Activated T-cell treated with anti-CD3 and anti-CD28 coated beads, Interleukin-2, amount 50 U/mL, for 72 hours (primary cell): ENCODE measurements at regions not wholly inside any gene's neighbourhood (a gene's known extent, or its start where the extent isn't known, plus 50 kb on each side); places are given as distances from the start of the nearest gene placed in this dataset.

Experiments used
- ATAC-seq, 2 donors: fragments of 150-1000 bp; cut with Tn5 transposase; replicated peaks in 1 of 2; 2 replicates each; pipeline ENCODE4 v1.10.0; 2021; ENCODE audit warnings: moderate library complexity in 2 of 2, mild to moderate bottlenecking in 1 of 2
- DNase-seq, 2 donors: peaks; one replicate each; pipeline ENCODE4 v3.0.0; 2021 to 2022; ENCODE audit warnings: mixed read lengths in 1 of 2
- H3K27ac Mint-ChIP-seq: one replicate; pipeline ENCODE4 v1.8.0; 2022; ENCODE audit warnings: mild to moderate bottlenecking, moderate library complexity, mixed read lengths
- H3K27me3 Mint-ChIP-seq: one replicate; pipeline ENCODE4 v1.8.0; 2022; ENCODE audit warnings: low read depth, mixed read lengths
- H3K36me3 Mint-ChIP-seq, 2 donors: one replicate each; pipeline ENCODE4 v1.8.0; 2022; ENCODE audit warnings: mixed read lengths in 2 of 2, mild to moderate bottlenecking in 1 of 2; ENCODE audit not compliant: insufficient read depth in 2 of 2
- H3K4me1 Mint-ChIP-seq: one replicate; pipeline ENCODE4 v1.8.0; 2022; ENCODE audit warnings: low read depth, mixed read lengths
- H3K4me3 Mint-ChIP-seq, 2 donors: one replicate each; pipeline ENCODE4 v1.8.0; 2022; ENCODE audit warnings: mild to moderate bottlenecking in 2 of 2, mixed read lengths in 2 of 2, moderate library complexity in 2 of 2
- H3K9me3 Mint-ChIP-seq, 2 donors: one replicate each; pipeline ENCODE4 v1.8.0; 2022; ENCODE audit warnings: mixed read lengths in 2 of 2

DNA sequence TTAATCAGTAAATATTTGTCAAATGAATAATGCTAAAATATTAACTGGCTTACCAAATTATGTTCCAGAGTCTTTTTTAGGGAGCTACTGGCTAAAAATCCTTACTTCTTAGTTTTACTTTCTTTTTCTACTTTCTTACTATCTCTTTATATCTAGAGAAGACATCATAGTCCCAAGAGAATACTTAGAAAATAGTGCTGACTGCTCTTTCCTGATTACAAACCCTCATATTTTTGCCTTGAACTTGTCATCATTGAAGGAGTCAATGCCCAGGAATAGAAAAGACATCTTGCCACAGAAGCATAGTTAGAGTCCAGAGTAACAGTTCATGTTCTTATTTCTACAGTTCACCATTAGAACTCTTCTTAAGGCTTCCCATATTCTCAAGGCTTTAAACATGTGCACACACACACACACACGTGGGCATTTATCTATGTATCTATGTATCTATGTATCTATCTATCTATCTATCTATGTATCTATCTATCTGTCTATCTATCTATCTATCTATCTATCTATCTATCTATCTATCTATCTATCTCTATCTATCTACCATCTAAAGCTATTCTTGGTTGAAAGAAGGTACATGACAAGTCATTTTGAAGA, 654.3 kb downstream of the ANXA1 start:
- Mint-ChIP-seq H3K36me3 (no peaks in the 10 kb centered on the region), H3K9me3 (peaks cover 0 to 6% of the 10 kb centered on the region in 2 donors), H3K4me1 (no peaks in the 10 kb centered on the region), H3K4me3 (no peak overlapping the region), H3K27me3 (no peaks in the 10 kb centered on the region), H3K27ac (no peak overlapping the region)
- DNase-seq (no peak), ATAC-seq (no peak)

DNA sequence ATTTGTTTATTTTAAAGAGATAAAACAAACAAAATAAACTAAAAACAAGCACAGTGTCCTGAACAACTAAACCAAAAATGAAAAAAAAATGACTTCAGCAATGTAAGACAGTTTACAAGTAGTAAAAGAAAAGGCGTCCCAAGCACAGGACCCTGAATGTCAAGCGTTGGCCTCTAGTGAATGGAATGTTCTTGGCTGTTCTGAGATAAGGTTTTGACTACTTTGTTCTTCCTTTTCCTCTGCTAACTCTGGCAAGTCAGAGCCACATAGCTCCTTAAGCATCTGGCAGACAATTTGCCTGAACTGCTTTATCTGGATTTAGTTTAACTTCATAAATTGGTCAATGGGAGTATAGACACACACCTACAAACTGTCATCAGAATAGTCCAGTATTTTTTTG, 655.2 kb downstream of the ANXA1 start:
- ATAC-seq (no peak), DNase-seq (no peak)
- no peaks in the 10 kb centered on the region for H3K4me1 Mint-ChIP-seq
- no peak overlapping the region for H3K4me3 Mint-ChIP-seq
- no peaks in the 10 kb centered on the region for H3K27me3 Mint-ChIP-seq
- no peak overlapping the region for H3K27ac Mint-ChIP-seq
- H3K36me3 Mint-ChIP-seq, result no peaks in the 10 kb centered on the region
- H3K9me3 Mint-ChIP-seq, result peaks cover 0 to 2% of the 10 kb centered on the region in 2 donors

DNA sequence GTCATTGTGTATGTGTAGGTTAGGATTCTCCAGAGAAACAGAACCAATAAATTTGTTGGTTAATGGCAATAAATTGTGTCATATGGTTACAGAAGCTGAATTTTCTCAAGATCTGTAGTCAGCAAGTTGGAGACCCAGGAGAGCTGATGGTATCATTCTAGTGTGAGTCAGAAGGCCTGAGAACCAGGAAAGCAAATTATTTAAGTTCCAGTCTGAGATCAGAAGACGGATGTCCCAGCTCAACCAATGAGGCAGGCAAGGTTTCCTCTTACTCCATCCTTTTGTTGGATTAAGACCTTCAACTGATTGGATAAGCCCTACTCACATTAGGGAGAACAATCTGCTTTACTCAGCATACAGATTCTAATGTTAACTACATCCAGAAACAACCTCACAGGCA, 656.3 kb downstream of the ANXA1 start:
- ATAC-seq (no peak), DNase-seq (no peak)
- H3K9me3 Mint-ChIP-seq, result peaks cover 2 to 3% of the 10 kb centered on the region in 2 donors
- no peak overlapping the region for H3K27ac Mint-ChIP-seq
- no peaks in the 10 kb centered on the region for H3K36me3 Mint-ChIP-seq
- no peaks in the 10 kb centered on the region for H3K4me1 Mint-ChIP-seq
- H3K4me3 Mint-ChIP-seq, result no peak overlapping the region
- H3K27me3 Mint-ChIP-seq, result no peaks in the 10 kb centered on the region

DNA sequence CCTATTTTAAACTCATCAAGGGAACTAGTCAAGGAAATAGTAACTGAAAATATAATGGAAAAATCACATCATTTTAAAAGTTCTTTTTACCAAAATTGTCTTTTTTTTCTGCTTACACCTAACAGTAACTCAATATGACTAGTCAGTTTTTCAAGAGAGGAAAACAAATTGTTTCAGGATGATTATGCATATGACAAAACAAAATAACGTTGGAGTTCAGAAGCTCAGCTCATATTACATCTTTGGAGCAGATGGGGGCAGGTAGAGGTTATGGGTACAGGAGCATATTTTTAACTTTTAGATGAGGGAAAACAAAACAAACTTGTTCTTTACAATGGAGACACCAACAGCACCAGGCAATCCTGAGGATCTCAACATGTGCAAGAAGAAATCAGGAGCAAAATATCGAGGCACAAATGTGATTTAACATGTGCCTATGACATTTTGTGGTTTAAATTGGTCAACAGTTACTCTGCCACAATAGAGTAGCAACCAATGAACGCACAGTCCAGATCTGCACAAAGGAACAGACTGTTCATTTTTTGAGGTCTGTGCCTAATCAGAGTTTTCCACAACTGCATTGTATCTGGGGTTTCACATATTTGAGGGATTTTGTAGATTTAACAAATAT, 659.0 kb downstream of the ANXA1 start:
- Mint-ChIP-seq H3K4me3 (no peak overlapping the region), H3K27me3 (no peaks in the 10 kb centered on the region), H3K27ac (no peak overlapping the region), H3K36me3 (no peaks in the 10 kb centered on the region), H3K4me1 (no peaks in the 10 kb centered on the region), H3K9me3 (peaks cover 2 to 3% of the 10 kb centered on the region in 2 donors)
- no peak for ATAC-seq
- DNase-seq, result no peak

DNA sequence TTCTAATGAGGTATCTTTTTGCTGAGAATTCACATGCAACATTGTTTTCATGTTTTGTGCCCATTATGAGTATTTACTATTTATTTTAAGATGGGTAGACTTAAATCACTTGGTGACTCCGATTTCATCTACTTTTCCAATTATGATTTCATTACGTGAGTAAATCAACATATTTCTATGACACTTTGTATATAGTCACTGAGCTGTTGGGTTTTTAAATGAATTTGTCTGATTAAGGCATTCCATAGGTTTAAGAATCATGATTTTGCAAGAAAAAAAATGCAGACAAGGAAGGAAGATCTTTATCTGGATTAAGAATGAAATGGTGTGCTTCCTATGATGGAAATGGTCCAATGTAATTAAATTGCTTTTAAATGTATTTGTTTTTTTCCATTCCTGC, 661.9 kb downstream of the ANXA1 start:
- H3K9me3 Mint-ChIP-seq, result peaks cover 1 to 6% of the 10 kb centered on the region in 2 donors
- no peak overlapping the region for H3K4me3 Mint-ChIP-seq
- no peaks in the 10 kb centered on the region for H3K27me3 Mint-ChIP-seq
- no peak for ATAC-seq
- no peak for DNase-seq
- no peaks in the 10 kb centered on the region for H3K4me1 Mint-ChIP-seq
- H3K27ac Mint-ChIP-seq, result no peak overlapping the region
- no peaks in the 10 kb centered on the region for H3K36me3 Mint-ChIP-seq

DNA sequence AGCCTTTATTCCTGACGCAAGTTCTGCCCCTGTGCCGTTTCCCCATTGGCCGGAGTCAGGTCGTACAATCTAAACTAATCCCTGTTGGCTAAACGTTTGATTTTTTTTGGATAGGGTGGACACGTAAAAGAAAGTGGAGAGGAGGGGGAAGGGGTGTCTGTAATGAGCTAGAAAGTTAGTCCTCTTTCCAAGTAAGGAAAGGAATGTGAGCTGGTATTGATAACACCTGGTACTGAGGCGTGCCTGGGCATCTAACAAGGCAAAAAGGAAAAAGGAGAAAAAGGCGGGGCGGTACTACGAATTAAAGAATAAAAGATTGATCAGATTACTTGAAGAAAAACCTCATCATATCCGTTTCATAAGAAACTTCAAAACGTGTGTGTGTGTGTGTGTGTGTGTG, 665.2 kb downstream of the ANXA1 start:
- Mint-ChIP-seq H3K9me3 (peaks cover 2 to 6% of the 10 kb centered on the region in 2 donors), H3K4me3 (no peak overlapping the region), H3K4me1 (no peaks in the 10 kb centered on the region), H3K27ac (no peak overlapping the region), H3K36me3 (no peaks in the 10 kb centered on the region), H3K27me3 (no peaks in the 10 kb centered on the region)
- DNase-seq, result no peak
- no peak for ATAC-seq

DNA sequence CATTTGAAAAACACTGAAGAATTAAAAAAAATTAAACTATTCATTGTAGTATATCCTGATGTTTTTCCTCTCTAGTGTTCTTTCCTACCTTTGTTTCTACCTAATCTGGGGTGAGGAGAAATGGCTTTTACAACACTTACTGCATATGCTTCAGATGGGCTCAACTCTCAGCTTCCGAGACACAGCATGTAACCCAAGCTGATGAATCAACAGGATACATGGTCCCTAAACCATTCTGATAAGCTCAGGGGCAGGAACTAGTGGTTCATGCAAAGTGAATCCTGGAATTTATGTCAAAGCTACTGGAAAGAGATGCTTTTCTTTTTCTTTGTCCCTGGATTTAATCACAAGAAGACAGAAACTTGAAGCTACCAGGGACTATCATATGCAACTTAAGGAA, 672.5 kb upstream of the RORB start:
- H3K4me1 Mint-ChIP-seq, result no peaks in the 10 kb centered on the region
- DNase-seq, result no peak
- no peaks in the 10 kb centered on the region for H3K27me3 Mint-ChIP-seq
- no peaks in the 10 kb centered on the region for H3K36me3 Mint-ChIP-seq
- no peak overlapping the region for H3K27ac Mint-ChIP-seq
- ATAC-seq, result no peak
- H3K4me3 Mint-ChIP-seq, result no peak overlapping the region
- no peaks in the 10 kb centered on the region for H3K9me3 Mint-ChIP-seq

DNA sequence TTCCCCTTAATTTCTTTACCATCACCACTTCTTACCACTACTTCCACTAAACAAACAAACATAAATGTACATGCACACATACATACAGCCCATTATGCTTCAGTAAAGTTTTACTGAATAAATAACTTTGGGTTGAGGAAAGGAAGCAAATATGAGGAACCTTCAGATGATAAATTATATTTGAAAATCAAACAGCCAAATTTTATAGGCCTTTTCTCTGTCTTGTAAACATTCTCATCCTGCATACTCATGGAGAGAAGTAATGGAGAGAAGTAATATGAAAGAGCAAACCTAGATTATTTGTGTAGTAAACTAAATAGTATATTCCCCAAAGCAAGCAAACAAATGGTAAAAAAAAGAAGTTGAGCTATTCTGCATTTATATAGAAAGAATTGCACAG, 658.3 kb upstream of the RORB start:
- Mint-ChIP-seq H3K36me3 (no peaks in the 10 kb centered on the region), H3K4me3 (no peak overlapping the region), H3K9me3 (peaks cover 3 to 5% of the 10 kb centered on the region in 2 donors)

DNA sequence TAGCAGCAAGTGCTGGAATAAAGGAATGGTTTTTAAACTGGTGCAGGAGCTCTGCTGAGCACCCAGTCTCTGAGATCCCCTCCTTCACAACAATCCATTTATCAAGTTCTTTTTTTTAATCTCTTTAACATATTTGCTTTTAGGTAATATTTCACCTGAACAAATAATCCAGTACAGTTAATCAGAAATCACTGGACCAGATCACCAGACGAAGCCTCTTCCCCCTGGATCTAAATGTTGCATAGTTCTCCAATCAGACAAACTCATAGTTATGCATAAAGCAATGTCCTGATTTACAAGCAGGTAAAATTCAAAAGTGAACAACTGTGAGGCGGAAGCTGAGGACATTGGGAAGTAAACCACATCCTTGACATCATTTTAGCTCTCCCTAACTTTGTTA, 657.7 kb upstream of the RORB start:
- H3K4me3 Mint-ChIP-seq, result no peak overlapping the region
- H3K27ac Mint-ChIP-seq, result no peak overlapping the region
- H3K27me3 Mint-ChIP-seq, result no peaks in the 10 kb centered on the region
- H3K9me3 Mint-ChIP-seq, result peaks cover 3 to 5% of the 10 kb centered on the region in 2 donors
- H3K4me1 Mint-ChIP-seq, result no peaks in the 10 kb centered on the region
- no peaks in the 10 kb centered on the region for H3K36me3 Mint-ChIP-seq
- DNase-seq, result no peak
- no peak for ATAC-seq

More for the DNA sequence above, 658.3 kb upstream of the RORB start:
- no peaks in the 10 kb centered on the region for H3K27me3 Mint-ChIP-seq
- H3K4me1 Mint-ChIP-seq, result no peaks in the 10 kb centered on the region
- ATAC-seq (no peak), DNase-seq (no peak)
- no peak overlapping the region for H3K27ac Mint-ChIP-seq

DNA sequence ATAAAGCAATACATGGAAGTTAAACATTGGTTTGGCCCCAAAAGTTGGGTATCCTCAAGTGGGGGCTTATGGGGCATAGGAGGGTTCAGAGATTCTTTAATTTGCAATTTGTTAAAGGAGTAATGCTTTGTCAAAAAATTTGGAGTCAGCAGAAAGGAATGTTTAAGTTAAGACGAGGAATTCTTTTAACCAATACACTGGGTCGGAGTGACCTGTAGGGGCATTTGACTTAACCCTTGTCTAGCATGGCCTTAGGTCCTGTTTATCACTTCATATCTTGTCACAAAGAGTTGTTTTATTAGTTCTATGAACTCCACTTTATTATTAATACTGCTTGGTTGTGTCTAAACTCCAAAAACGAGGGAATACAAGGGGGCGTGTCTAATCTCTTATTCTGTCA, 656.1 kb upstream of the RORB start:
- H3K9me3 Mint-ChIP-seq, result peaks cover 3 to 5% of the 10 kb centered on the region in 2 donors
- no peak for ATAC-seq
- H3K36me3 Mint-ChIP-seq, result peaks cover 0 to 2% of the 10 kb centered on the region in 2 donors
- no peak overlapping the region for H3K27ac Mint-ChIP-seq
- no peaks in the 10 kb centered on the region for H3K27me3 Mint-ChIP-seq
- no peak for DNase-seq
- H3K4me3 Mint-ChIP-seq, result no peak overlapping the region
- no peaks in the 10 kb centered on the region for H3K4me1 Mint-ChIP-seq

DNA sequence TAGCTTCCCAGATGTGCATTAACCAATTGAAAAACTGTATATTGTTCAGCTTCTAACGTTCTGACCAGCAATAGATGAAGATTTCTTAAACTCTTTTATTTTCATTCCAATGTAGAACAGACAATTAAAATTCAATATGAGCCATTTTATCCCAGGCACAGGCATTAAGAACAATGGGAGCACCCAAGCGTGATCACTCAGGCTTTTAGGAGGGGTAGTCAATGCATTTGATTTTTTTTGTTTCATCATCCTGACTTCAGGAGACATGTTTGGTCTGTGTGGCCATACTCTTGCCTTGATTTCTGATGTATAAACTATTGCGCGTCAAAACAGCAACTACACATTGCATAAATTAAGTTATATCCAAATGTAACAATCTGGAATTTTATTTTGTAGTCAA, 653.0 kb upstream of the RORB start:
- Mint-ChIP-seq H3K36me3 (peaks cover 0 to 2% of the 10 kb centered on the region in 2 donors), H3K4me1 (no peaks in the 10 kb centered on the region), H3K27me3 (no peaks in the 10 kb centered on the region), H3K9me3 (no peaks in the 10 kb centered on the region), H3K27ac (no peak overlapping the region), H3K4me3 (no peak overlapping the region)
- ATAC-seq, result no peak
- DNase-seq, result no peak

DNA sequence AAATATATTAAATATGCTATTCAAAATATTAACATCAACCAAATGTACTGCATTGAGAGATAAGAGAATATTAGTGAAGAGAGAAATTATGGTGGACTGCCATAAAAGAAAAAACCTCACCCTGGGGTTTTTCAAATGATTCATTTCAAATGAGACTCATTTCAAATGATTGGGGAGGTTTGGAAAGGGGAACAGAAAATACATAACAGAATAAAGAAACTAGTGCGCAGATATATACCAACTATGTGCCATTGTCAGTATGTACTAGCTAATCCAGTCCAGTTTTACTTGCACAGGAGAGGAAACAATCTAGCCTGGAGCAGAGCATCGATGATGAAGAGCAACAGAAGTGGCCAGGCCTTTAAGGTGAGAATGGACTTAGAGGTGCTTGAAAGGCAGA, 651.6 kb upstream of the RORB start:
- Mint-ChIP-seq H3K36me3 (peaks cover 0 to 2% of the 10 kb centered on the region in 2 donors), H3K27ac (no peak overlapping the region), H3K4me3 (no peak overlapping the region), H3K4me1 (no peaks in the 10 kb centered on the region), H3K27me3 (no peaks in the 10 kb centered on the region), H3K9me3 (peaks cover 0 to 2% of the 10 kb centered on the region in 2 donors)
- ATAC-seq, result no peak
- no peak for DNase-seq

DNA sequence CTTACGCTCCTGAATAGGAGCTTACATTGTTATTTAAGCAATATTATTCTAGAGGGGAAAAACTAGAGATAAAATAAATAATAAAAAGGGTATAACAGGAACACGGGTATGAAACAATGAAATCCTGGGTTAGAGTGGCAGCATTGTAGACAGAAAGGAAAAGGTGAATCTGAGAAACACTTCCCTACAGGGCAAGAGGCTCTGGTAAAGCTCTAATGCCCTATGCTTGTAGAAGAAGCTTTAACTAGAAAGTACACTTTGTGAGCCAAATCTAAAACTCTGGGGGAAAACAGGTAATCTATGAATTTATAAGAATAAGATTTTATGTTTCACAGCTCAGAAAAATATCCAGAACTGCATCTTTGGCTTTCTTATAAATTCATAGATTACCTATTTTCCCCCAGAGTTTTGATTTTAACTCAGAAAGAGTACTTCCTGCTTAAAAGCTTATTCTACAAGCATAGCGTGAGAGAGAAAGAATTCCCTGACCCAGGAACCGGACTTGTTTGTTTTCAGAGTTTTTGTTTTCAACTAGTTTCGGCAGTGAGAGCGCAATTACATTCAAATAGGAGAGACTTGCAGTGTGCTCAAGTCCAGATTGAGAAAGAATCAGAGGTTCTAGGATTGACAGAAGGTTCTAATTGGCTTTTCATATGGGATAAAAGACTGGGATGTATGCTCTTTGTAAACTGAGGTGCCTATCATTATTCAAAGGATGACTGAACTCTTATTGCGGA, 651.0 kb upstream of the RORB start:
- ATAC-seq (no peak), DNase-seq (no peak)
- no peak overlapping the region for H3K4me3 Mint-ChIP-seq
- peaks cover 0 to 2% of the 10 kb centered on the region in 2 donors for H3K36me3 Mint-ChIP-seq
- no peaks in the 10 kb centered on the region for H3K4me1 Mint-ChIP-seq
- no peaks in the 10 kb centered on the region for H3K27me3 Mint-ChIP-seq
- no peak overlapping the region for H3K27ac Mint-ChIP-seq
- peaks cover 0 to 3% of the 10 kb centered on the region in 2 donors for H3K9me3 Mint-ChIP-seq
